ENCODE measurements at regions not wholly inside any gene's neighbourhood (a gene's known extent, or its start where the extent isn't known, plus 50 kb on each side); places are given as distances from the start of the nearest gene placed in this dataset.

- H3K36me3 Mint-ChIP-seq (ENCODE audit: insufficient read depth, unreplicated experiment), result no peaks in the 10 kb centered on the region
- intact Hi-C loops (cut with micrococcal nuclease; ENCODE audit: unreplicated experiment), result no loop called here
- DNase-seq, result no peak
- no peak overlapping the region for H3K4me3 Mint-ChIP-seq (ENCODE audit: low read depth, unreplicated experiment)
- CTCF ChIA-PET, result no interaction called here
- TF ChIP-seq CTCF (IDR thresholded peaks at IDR 0.05; ENCODE audit: unreplicated experiment), result no peak
- H3K27ac Mint-ChIP-seq (ENCODE audit: unreplicated experiment), result no peak overlapping the region
- H3K9me3 Mint-ChIP-seq (ENCODE audit: low read depth, unreplicated experiment), result no peaks in the 10 kb centered on the region
- H3K4me1 Mint-ChIP-seq (ENCODE audit: low read depth, unreplicated experiment), result no peaks in the 10 kb centered on the region
- peaks cover under 1% of the 10 kb centered on the region for H3K27me3 Mint-ChIP-seq (ENCODE audit: unreplicated experiment)
- BruUV-seq (replicated peaks), result no TSS peak
These were observed 85.1 kb downstream of the YIPF5 start for GRCh38 chr5:144085381-144085780.

- CTCF ChIA-PET, result no interaction called here
- no peak overlapping the region for H3K4me3 Mint-ChIP-seq (ENCODE audit: low read depth, unreplicated experiment)
- no peaks in the 10 kb centered on the region for H3K9me3 Mint-ChIP-seq (ENCODE audit: low read depth, unreplicated experiment)
- no peak for TF ChIP-seq CTCF (IDR thresholded peaks at IDR 0.05; ENCODE audit: unreplicated experiment)
- DNase-seq, result no peak
- BruUV-seq (replicated peaks), result no TSS peak
- peaks cover 10% of the 10 kb centered on the region for H3K27me3 Mint-ChIP-seq (ENCODE audit: unreplicated experiment)
- no peak overlapping the region for H3K27ac Mint-ChIP-seq (ENCODE audit: unreplicated experiment)
- H3K4me1 Mint-ChIP-seq (ENCODE audit: low read depth, unreplicated experiment), result no peaks in the 10 kb centered on the region
- intact Hi-C loops (cut with micrococcal nuclease; ENCODE audit: unreplicated experiment), result no loop called here
- H3K36me3 Mint-ChIP-seq (ENCODE audit: insufficient read depth, unreplicated experiment), result no peaks in the 10 kb centered on the region
These were observed 84.2 kb downstream of the YIPF5 start for GRCh38 chr5:144086295-144086694.

- no peak overlapping the region for H3K27ac Mint-ChIP-seq (ENCODE audit: unreplicated experiment)
- no peaks in the 10 kb centered on the region for H3K36me3 Mint-ChIP-seq (ENCODE audit: insufficient read depth, unreplicated experiment)
- H3K4me1 Mint-ChIP-seq (ENCODE audit: low read depth, unreplicated experiment), result no peaks in the 10 kb centered on the region
- no peak for DNase-seq
- BruUV-seq (replicated peaks), result no TSS peak
- intact Hi-C loops (cut with micrococcal nuclease; ENCODE audit: unreplicated experiment), result no loop called here
- CTCF ChIA-PET, result no interaction called here
- no peak for TF ChIP-seq CTCF (IDR thresholded peaks at IDR 0.05; ENCODE audit: unreplicated experiment)
- H3K4me3 Mint-ChIP-seq (ENCODE audit: low read depth, unreplicated experiment), result no peak overlapping the region
- no peaks in the 10 kb centered on the region for H3K9me3 Mint-ChIP-seq (ENCODE audit: low read depth, unreplicated experiment)
- H3K27me3 Mint-ChIP-seq (ENCODE audit: unreplicated experiment), result peaks cover 18% of the 10 kb centered on the region
These were observed 82.9 kb downstream of the YIPF5 start for GRCh38 chr5:144087576-144087975.

GRCh38 chr5:144088206-144089064 lies 82.0 kb downstream of the YIPF5 start:
- no peak overlapping the region for H3K27ac Mint-ChIP-seq (ENCODE audit: unreplicated experiment)
- TF ChIP-seq CTCF (IDR thresholded peaks at IDR 0.05; ENCODE audit: unreplicated experiment), result no peak
- CTCF ChIA-PET, result interaction anchor here (0.6 kb wide), 1 partner anchor 1888 kb away, joined by 3 read pairs; no protein-coding TSS in a partner anchor
- BruUV-seq (replicated peaks), result no TSS peak
- no peaks in the 10 kb centered on the region for H3K9me3 Mint-ChIP-seq (ENCODE audit: low read depth, unreplicated experiment)
- H3K4me3 Mint-ChIP-seq (ENCODE audit: low read depth, unreplicated experiment), result no peak overlapping the region
- no peaks in the 10 kb centered on the region for H3K4me1 Mint-ChIP-seq (ENCODE audit: low read depth, unreplicated experiment)
- intact Hi-C loops (cut with micrococcal nuclease; ENCODE audit: unreplicated experiment), result no loop called here
- no peaks in the 10 kb centered on the region for H3K36me3 Mint-ChIP-seq (ENCODE audit: insufficient read depth, unreplicated experiment)
- DNase-seq, result no peak
- peaks cover 18% of the 10 kb centered on the region for H3K27me3 Mint-ChIP-seq (ENCODE audit: unreplicated experiment)

Data from Calu3 (cell line).